Mucosa of descending colon (tissue), 3 donors: ENCODE measurements at regions not wholly inside any gene's neighbourhood (a gene's known extent, or its start where the extent isn't known, plus 50 kb on each side); places are given as distances from the start of the nearest gene placed in this dataset.
"Not testable (repeated sequence)": the region's sequence is repeated elsewhere in the genome, so short reads cannot be mapped to it uniquely, and the experiment has no call there.

ENCODE experiments used
- ATAC-seq: fragments of 200-7000 bp; cut with Tn5 transposase; one replicate; pipeline ENCODE4 v1.9.1; 2020; ENCODE audit warnings: mild to moderate bottlenecking, moderate library complexity
- DNase-seq, 3 donors: peaks; one replicate each; pipeline ENCODE4 v3.0.0-alpha.2; 2020
- H3K36me3 ChIP-seq: fragments of 200-600 bp; one replicate; pipeline ENCODE4 v1.8.0; 2021; ENCODE audit warnings: low read depth, mild to moderate bottlenecking
- H3K4me1 ChIP-seq: fragments of 200-600 bp; one replicate; pipeline ENCODE4 v1.8.0; 2021; ENCODE audit warnings: low read depth, mild to moderate bottlenecking
- H3K4me3 ChIP-seq: fragments of 200-600 bp; one replicate; pipeline ENCODE4 v1.8.0; 2021; ENCODE audit warnings: mild to moderate bottlenecking
- H3K9me3 ChIP-seq: fragments of 200-600 bp; one replicate; pipeline ENCODE4 v1.8.0; 2021; ENCODE audit warnings: mild to moderate bottlenecking
- CTCF ChIP-seq: fragments of 200-600 bp; IDR thresholded peaks from one replicate; pipeline ENCODE4 v1.8.0; 2022; ENCODE audit warnings: antibody characterized with exemption, mild to moderate bottlenecking
- intact Hi-C, 2 donors: fragments of 100-400 bp; cut with DNase I in 1 of 2; cut with micrococcal nuclease in 1 of 2; formaldehyde crosslinking; loops; one replicate each; pipeline versions ENCODE4 v1.11.0 to v1.11.1; 2022; cut with DNase I, micrococcal nuclease
- donor health status: DM: no; HTN: no; CAD: no; lungs with moderate emphysema.
- donor health status: DM: no; HTN: no; CAD: no.
- donor health status: DM: no; HTN: yes; CAD: no.

- intact Hi-C loops: no loop called here
- no peak for TF ChIP-seq CTCF
- Histone ChIP-seq H3K4me1 (no peaks in the 10 kb centered on the region), H3K4me3 (no peak overlapping the region), H3K36me3 (no peaks in the 10 kb centered on the region), H3K9me3 (peaks cover 6% of the 10 kb centered on the region)
- no peak for ATAC-seq
- DNase-seq: no peak
Measured at GRCh38 chr1:147388969-147389368, 146.5 kb downstream of the CHD1L start.

GRCh38 chr1:147389532-147390184 is 147.2 kb downstream of the CHD1L start:
- H3K4me3 ChIP-seq: no peak overlapping the region
- no peaks in the 10 kb centered on the region for H3K36me3 ChIP-seq
- H3K4me1 ChIP-seq: no peaks in the 10 kb centered on the region
- intact Hi-C loops: loop anchor here in 1 of 2 donors (10.0 kb wide), 1 partner anchor 115 kb away; no protein-coding TSS in a partner anchor
- peak; percentile 34 for TF ChIP-seq CTCF
- H3K9me3 ChIP-seq: peaks cover 6% of the 10 kb centered on the region
- ATAC-seq: peak; percentile 80
- DNase-seq: peak in 2 of 3 donors; percentile 16 to 18

GRCh38 chr1:147390185-147390542 is 147.7 kb downstream of the CHD1L start:
- no peak for TF ChIP-seq CTCF
- Histone ChIP-seq H3K9me3 (peaks cover 6% of the 10 kb centered on the region), H3K36me3 (no peaks in the 10 kb centered on the region), H3K4me1 (no peaks in the 10 kb centered on the region), H3K4me3 (no peak overlapping the region)
- ATAC-seq (no peak), DNase-seq (no peak)
- intact Hi-C loops: loop anchor here in 1 of 2 donors (10.0 kb wide), 1 partner anchor 115 kb away; no protein-coding TSS in a partner anchor

GRCh38 chr1:147391114-147391513 is 148.6 kb downstream of the CHD1L start:
- peaks cover 6% of the 10 kb centered on the region for H3K9me3 ChIP-seq
- no peak for DNase-seq
- ATAC-seq: no peak
- no peaks in the 10 kb centered on the region for H3K4me1 ChIP-seq
- TF ChIP-seq CTCF: no peak
- intact Hi-C loops: loop anchor here in 1 of 2 donors (10.0 kb wide), 1 partner anchor 116 kb away; no protein-coding TSS in a partner anchor
- H3K4me3 ChIP-seq: no peak overlapping the region
- no peaks in the 10 kb centered on the region for H3K36me3 ChIP-seq

- H3K4me3 ChIP-seq, H3K4me1 ChIP-seq, ATAC-seq, H3K36me3 ChIP-seq, H3K9me3 ChIP-seq, intact Hi-C loops: not testable (repeated sequence)
- peak; percentile 43 to 71 (median 63) for DNase-seq
Measured at GRCh38 chr1:147402326-147403045, 138.8 kb upstream of the BCL9 start.

GRCh38 chr1:147404344-147404743 is 137.0 kb upstream of the BCL9 start:
- H3K4me3 ChIP-seq, H3K36me3 ChIP-seq, H3K4me1 ChIP-seq, ATAC-seq, intact Hi-C loops, H3K9me3 ChIP-seq, DNase-seq: not testable (repeated sequence)
